Muscle layer of colon (tissue), 2 donors: ENCODE measurements at regions not wholly inside any gene's neighbourhood (a gene's known extent, or its start where the extent isn't known, plus 50 kb on each side); places are given as distances from the start of the nearest gene placed in this dataset.

Experiments
- H3K27ac ChIP-seq: one replicate; pipeline ENCODE4 v1.7.0; 2013; ENCODE audit warnings: low read depth, mild to moderate bottlenecking, low read length, moderate library complexity
- H3K27me3 ChIP-seq, 2 donors: one replicate each; pipeline ENCODE4 v1.7.0; 2013; ENCODE audit warnings: low read length in 2 of 2, mild to moderate bottlenecking in 2 of 2; ENCODE audit not compliant: insufficient read depth in 2 of 2, control insufficient read depth in 1 of 2
- H3K36me3 ChIP-seq: one replicate; pipeline ENCODE4 v1.7.0; 2013; ENCODE audit warnings: mild to moderate bottlenecking, low read length; ENCODE audit not compliant: insufficient read depth
- H3K4me1 ChIP-seq: one replicate; pipeline ENCODE4 v1.7.0; 2013; ENCODE audit warnings: mild to moderate bottlenecking, low read length; ENCODE audit not compliant: insufficient read depth
- H3K4me3 ChIP-seq, 2 donors: one replicate each; pipeline ENCODE4 v1.7.0; 2013; ENCODE audit warnings: low read length in 2 of 2, low read depth in 1 of 2, mild to moderate bottlenecking in 1 of 2, moderate library complexity in 1 of 2
- H3K9ac ChIP-seq: one replicate; pipeline ENCODE4 v1.7.0; 2013; ENCODE audit warnings: low read length
- H3K9me3 ChIP-seq: one replicate; pipeline ENCODE4 v1.7.0; 2013; ENCODE audit warnings: mild to moderate bottlenecking, low read length
- donor health status: abdominal sarcoma.
- donor health status: Adenocarcinoma of cecum.

DNA sequence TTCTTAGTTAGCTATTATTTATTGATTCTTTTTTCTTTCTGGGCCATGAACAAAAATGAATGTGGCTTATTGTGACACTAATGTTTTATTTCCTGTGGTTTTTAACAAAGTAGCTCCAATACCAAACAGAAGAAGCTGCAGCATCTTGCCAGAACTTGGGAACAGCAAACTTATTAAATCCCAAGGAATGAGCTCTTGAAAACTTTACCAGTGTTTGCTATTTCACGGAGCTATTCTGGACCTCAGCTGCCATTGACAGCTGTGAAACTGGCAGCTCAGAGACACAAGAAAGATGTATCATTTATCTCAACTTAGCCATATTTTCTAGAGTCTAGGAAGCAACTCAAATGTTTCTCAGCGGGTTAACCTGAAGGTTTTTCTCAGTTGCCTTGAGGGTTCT is 91.0 kb upstream of the NEUROD1 start:
- Histone ChIP-seq H3K4me1 (no peaks in the 10 kb centered on the region), H3K27me3 (no peaks in the 10 kb centered on the region), H3K4me3 (no peak overlapping the region), H3K9me3 (no peaks in the 10 kb centered on the region), H3K9ac (no peak overlapping the region), H3K36me3 (no peaks in the 10 kb centered on the region), H3K27ac (no peak overlapping the region)

GRCh38 chr2:181772334-181772733 is 92.0 kb upstream of the NEUROD1 start:
- H3K27me3 ChIP-seq, result no peaks in the 10 kb centered on the region
- H3K9ac ChIP-seq, result no peak overlapping the region
- no peak overlapping the region for H3K27ac ChIP-seq
- no peaks in the 10 kb centered on the region for H3K36me3 ChIP-seq
- no peaks in the 10 kb centered on the region for H3K4me1 ChIP-seq
- no peak overlapping the region for H3K4me3 ChIP-seq
- H3K9me3 ChIP-seq, result no peaks in the 10 kb centered on the region

DNA sequence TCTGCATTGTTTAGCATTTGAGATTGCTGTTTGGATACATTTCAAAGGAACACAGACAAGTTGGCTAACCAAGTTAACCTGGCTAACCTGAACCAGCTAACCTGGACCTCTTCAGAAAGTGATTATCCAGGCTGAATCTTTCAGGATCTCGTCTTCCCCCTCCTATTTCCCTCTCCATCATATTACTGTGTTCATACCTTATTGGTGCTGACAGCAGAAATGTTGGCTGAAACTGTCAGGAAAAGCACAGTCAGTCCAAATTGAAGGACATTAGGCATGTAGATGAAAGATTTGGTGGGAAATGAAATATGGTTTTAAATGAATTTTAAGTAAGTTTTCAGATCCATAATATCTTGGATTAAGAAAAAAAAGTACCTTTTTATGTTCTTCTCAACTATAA is 92.5 kb upstream of the NEUROD1 start:
- Histone ChIP-seq H3K4me1 (no peaks in the 10 kb centered on the region), H3K4me3 (no peak overlapping the region), H3K9ac (no peak overlapping the region), H3K36me3 (no peaks in the 10 kb centered on the region), H3K27ac (no peak overlapping the region), H3K9me3 (no peaks in the 10 kb centered on the region), H3K27me3 (no peaks in the 10 kb centered on the region)

DNA sequence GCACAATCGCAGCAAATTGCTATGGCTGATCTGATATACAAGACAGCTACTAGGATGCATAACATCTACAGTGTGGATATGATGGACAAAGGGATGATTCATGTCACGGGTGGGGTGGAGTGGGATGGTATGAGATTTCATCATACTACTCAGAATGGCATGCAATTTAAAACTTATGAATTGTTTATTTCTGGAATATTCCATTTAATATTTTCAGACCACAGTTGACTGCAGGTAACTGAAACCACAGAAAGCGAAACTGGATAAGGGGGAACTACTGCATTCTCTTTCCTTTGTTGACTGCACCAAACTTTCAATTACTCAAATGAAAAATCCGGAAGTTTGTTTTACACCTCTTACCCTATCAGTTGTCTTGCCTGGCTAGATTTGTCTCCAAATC is 94.4 kb upstream of the NEUROD1 start:
- H3K9me3 ChIP-seq, result no peaks in the 10 kb centered on the region
- H3K27ac ChIP-seq, result no peak overlapping the region
- peaks cover 4% of the 10 kb centered on the region for H3K4me1 ChIP-seq
- no peaks in the 10 kb centered on the region for H3K36me3 ChIP-seq
- H3K4me3 ChIP-seq, result no peak overlapping the region
- no peaks in the 10 kb centered on the region for H3K27me3 ChIP-seq
- H3K9ac ChIP-seq, result no peak overlapping the region

GRCh38 chr2:181776336-181776735 is 96.0 kb upstream of the NEUROD1 start:
- Histone ChIP-seq H3K4me3 (no peak overlapping the region), H3K4me1 (peaks cover 8% of the 10 kb centered on the region), H3K9me3 (no peaks in the 10 kb centered on the region), H3K27ac (no peak overlapping the region), H3K27me3 (no peaks in the 10 kb centered on the region), H3K9ac (no peak overlapping the region), H3K36me3 (no peaks in the 10 kb centered on the region)

GRCh38 chr2:181777734-181778133 is 97.4 kb upstream of the NEUROD1 start:
- no peaks in the 10 kb centered on the region for H3K9me3 ChIP-seq
- H3K4me1 ChIP-seq, result peaks cover 8% of the 10 kb centered on the region
- no peaks in the 10 kb centered on the region for H3K27me3 ChIP-seq
- no peak overlapping the region for H3K4me3 ChIP-seq
- H3K9ac ChIP-seq, result no peak overlapping the region
- no peak overlapping the region for H3K27ac ChIP-seq
- no peaks in the 10 kb centered on the region for H3K36me3 ChIP-seq

DNA sequence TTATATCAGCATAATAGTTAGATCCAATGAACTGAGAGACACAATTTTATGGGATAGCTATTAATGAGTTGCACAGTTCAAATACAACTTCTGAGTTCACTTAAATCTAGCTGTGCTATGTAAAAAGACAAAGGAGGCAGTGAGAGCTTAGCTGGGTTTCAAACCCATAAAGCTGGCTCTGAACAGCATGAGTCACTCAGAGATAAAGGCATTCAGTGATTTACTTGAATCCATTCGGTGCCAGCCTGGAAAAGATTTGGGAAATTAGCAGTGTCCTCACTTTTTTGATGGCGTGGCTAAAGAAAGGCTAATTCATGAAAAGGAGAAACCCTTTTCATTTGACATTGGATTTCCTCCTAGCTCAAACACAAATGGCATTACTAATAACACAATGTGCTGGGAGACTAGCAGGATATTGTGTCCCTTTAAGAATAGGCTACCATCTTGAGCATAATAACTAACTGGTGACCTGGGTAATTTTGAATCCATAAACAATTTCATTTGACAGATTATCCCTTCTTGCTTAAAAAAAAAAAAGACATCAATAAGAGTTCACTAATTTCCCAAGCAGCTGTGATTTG is 98.4 kb upstream of the NEUROD1 start:
- Histone ChIP-seq H3K36me3 (no peaks in the 10 kb centered on the region), H3K9ac (no peak overlapping the region), H3K27me3 (no peaks in the 10 kb centered on the region), H3K4me3 (no peak overlapping the region), H3K27ac (no peak overlapping the region), H3K4me1 (peaks cover 8% of the 10 kb centered on the region), H3K9me3 (no peaks in the 10 kb centered on the region)

- H3K27me3 ChIP-seq, result no peaks in the 10 kb centered on the region
- H3K27ac ChIP-seq, result no peak overlapping the region
- no peaks in the 10 kb centered on the region for H3K9me3 ChIP-seq
- H3K4me1 ChIP-seq, result peaks cover 8% of the 10 kb centered on the region
- no peaks in the 10 kb centered on the region for H3K36me3 ChIP-seq
- H3K4me3 ChIP-seq, result no peak overlapping the region
- H3K9ac ChIP-seq, result no peak overlapping the region
These were observed 99.1 kb upstream of the NEUROD1 start for GRCh38 chr2:181779288-181780021.

GRCh38 chr2:181780047-181780651 is 99.8 kb upstream of the NEUROD1 start:
- Histone ChIP-seq H3K9ac (no peak overlapping the region), H3K4me3 (no peak overlapping the region), H3K9me3 (no peaks in the 10 kb centered on the region), H3K27ac (no peak overlapping the region), H3K36me3 (no peaks in the 10 kb centered on the region), H3K4me1 (peaks cover 8% of the 10 kb centered on the region), H3K27me3 (no peaks in the 10 kb centered on the region)

DNA sequence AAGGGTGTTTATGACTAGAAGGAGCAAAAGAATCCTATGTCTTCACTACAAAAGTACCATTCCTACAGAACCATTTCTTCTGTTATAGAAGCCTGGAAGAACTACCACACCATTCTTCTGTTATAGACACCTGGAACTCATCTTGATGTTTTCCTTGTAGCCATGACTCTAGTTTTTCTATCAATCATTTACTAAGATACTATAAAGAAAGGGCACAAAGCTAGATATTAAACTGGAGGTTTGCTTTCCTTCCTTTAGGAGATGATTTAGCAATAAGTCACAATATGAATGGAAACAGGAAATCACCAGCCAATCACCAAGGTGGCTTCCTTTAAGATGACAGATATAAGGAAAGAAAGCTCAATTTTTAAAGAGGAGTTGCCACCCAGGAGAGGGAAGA is 100.3 kb upstream of the NEUROD1 start:
- no peak overlapping the region for H3K27ac ChIP-seq
- H3K27me3 ChIP-seq, result no peaks in the 10 kb centered on the region
- H3K36me3 ChIP-seq, result no peaks in the 10 kb centered on the region
- H3K4me3 ChIP-seq, result no peak overlapping the region
- peaks cover 8% of the 10 kb centered on the region for H3K4me1 ChIP-seq
- no peaks in the 10 kb centered on the region for H3K9me3 ChIP-seq
- no peak overlapping the region for H3K9ac ChIP-seq

GRCh38 chr2:181781078-181781786 is 100.9 kb upstream of the NEUROD1 start:
- H3K27me3 ChIP-seq, result no peaks in the 10 kb centered on the region
- no peaks in the 10 kb centered on the region for H3K36me3 ChIP-seq
- no peak overlapping the region for H3K9ac ChIP-seq
- no peak overlapping the region for H3K4me3 ChIP-seq
- H3K9me3 ChIP-seq, result no peaks in the 10 kb centered on the region
- H3K27ac ChIP-seq, result no peak overlapping the region
- H3K4me1 ChIP-seq, result peaks cover 8% of the 10 kb centered on the region
